T-cell (primary cell): ENCODE measurements at regions not wholly inside any gene's neighbourhood (a gene's known extent, or its start where the extent isn't known, plus 50 kb on each side); places are given as distances from the start of the nearest gene placed in this dataset.

Source experiments
- ATAC-seq, 4 experiments: fragments of 200-7000 bp in 3 of 4; fragments of 150-1000 bp in 1 of 4; cut with Tn5 transposase; replicated peaks in 1 of 4; 1 replicate in 3 of 4; 2 replicates in 1 of 4; pipeline ENCODE4 v1.10.0; 2021; ENCODE audit warnings: moderate library complexity in 3 of 4, mild to moderate bottlenecking in 2 of 4, moderate number of reproducible peaks in 1 of 4
- CTCF ChIA-PET, 2 donors: fragments of 300-600 bp; sonication (Branson Sonifier 250); formaldehyde crosslinking; loops; one replicate each; lab custom pipeline; 2022; ENCODE audit warnings: antibody characterized with exemption in 2 of 2; lab: Charles Lee
- POLR2A ChIA-PET, 2 donors: fragments of 300-600 bp; sonication (Branson Sonifier 250); formaldehyde crosslinking; loops; one replicate each; lab custom pipeline; 2022; ENCODE audit warnings: antibody characterized with exemption in 2 of 2; lab: Charles Lee
- DNase-seq, 35 experiments: peaks; one replicate each; pipeline versions ENCODE4 v3.0.0 to v3.0.0-alpha.2; 2013 to 2023
- H3K27ac ChIP-seq: one replicate; pipeline ENCODE4 v1.5.1; 2013; ENCODE audit warnings: low read length
- H3K27me3 ChIP-seq, 2 experiments: replicated peaks in 1 of 2; 1 replicate in 1 of 2; 2 replicates in 1 of 2; pipeline versions ENCODE4 v1.6.1 to v1.7.0; 2013; ENCODE audit warnings: low read length in 1 of 2, mixed read lengths in 1 of 2; ENCODE audit not compliant: control insufficient read depth in 2 of 2, insufficient read depth in 2 of 2; ENCODE audit errors: extremely low read depth in 1 of 2
- H3K36me3 ChIP-seq, 2 donors: 1 replicate in 1 of 2; 2 replicates in 1 of 2; pipeline versions ENCODE4 v1.6.1 to v1.7.0; 2013; ENCODE audit warnings: low read length in 1 of 2; ENCODE audit not compliant: control insufficient read depth in 2 of 2, insufficient read depth in 1 of 2; ENCODE audit errors: extremely low read depth in 1 of 2
- H3K4me1 ChIP-seq, 2 experiments: 1 replicate in 1 of 2; 2 replicates in 1 of 2; pipeline versions ENCODE4 v1.6.1 to v1.7.0; 2013; ENCODE audit warnings: low read length in 2 of 2, mixed read lengths in 1 of 2; ENCODE audit not compliant: insufficient read depth in 2 of 2, control insufficient read depth in 1 of 2; ENCODE audit errors: extremely low read depth in 1 of 2
- H3K4me3 ChIP-seq, 2 donors: 1 replicate in 1 of 2; 2 replicates in 1 of 2; pipeline versions ENCODE4 v1.5.1 to v1.7.0; 2013; ENCODE audit warnings: mild to moderate bottlenecking in 2 of 2, low read length in 1 of 2, moderate library complexity in 1 of 2; ENCODE audit not compliant: control insufficient read depth in 1 of 2; ENCODE audit errors: extremely low read depth in 1 of 2
- H3K9me3 ChIP-seq: 2 replicates; pipeline ENCODE4 v1.7.0; 2013
- H3K27ac Mint-ChIP-seq, 2 donors: one replicate each; pipeline ENCODE4 v1.8.0; 2020 to 2021; ENCODE audit warnings: mild to moderate bottlenecking in 2 of 2, mixed read lengths in 2 of 2
- H3K27me3 Mint-ChIP-seq, 2 donors: one replicate each; pipeline ENCODE4 v1.8.0; 2021 to 2022; ENCODE audit warnings: mixed read lengths in 2 of 2
- H3K36me3 Mint-ChIP-seq: one replicate; pipeline ENCODE4 v1.8.0; 2021; ENCODE audit warnings: mixed read lengths
- H3K4me1 Mint-ChIP-seq, 3 donors: one replicate each; pipeline ENCODE4 v1.8.0; 2020 to 2022; ENCODE audit warnings: mixed read lengths in 3 of 3, mild to moderate bottlenecking in 1 of 3
- H3K4me3 Mint-ChIP-seq, 3 donors: one replicate each; pipeline ENCODE4 v1.8.0; 2020 to 2022; ENCODE audit warnings: mild to moderate bottlenecking in 3 of 3, mixed read lengths in 3 of 3, moderate library complexity in 3 of 3
- H3K9me3 Mint-ChIP-seq, 3 donors: one replicate each; pipeline ENCODE4 v1.8.0; 2020 to 2022; ENCODE audit warnings: mixed read lengths in 3 of 3
- WGBS: methylation state at CpG from one replicate; pipeline ENCODE4 v1.1.5; 2013; ENCODE audit warnings: missing lambda C conversion rate; ENCODE audit not compliant: insufficient coverage; 5-methylcytosine and 5-hydroxymethylcytosine counted together

DNA sequence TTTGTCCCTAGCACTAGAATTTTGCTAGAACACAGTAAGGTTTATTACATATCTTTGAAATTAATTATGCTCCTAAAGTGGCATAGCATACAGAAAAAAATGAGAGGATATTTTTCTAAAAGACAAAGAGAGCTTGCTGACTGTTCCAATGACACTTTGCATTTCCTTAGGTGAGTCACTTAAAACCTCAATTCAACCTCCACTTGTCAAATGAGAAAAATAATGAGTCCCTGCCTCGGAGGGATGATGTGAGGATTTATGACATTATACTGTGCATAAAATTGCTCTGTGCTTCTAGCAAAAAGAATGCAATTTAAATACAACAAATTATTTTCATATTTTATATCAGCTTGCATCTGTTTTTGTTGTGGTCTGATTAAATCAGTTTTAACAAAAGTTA lies 1417.0 kb upstream of the ALCAM start:
- no peaks in the 10 kb centered on the region for H3K4me1 ChIP-seq
- Mint-ChIP-seq H3K4me3 (no peak overlapping the region), H3K4me1 (no peaks in the 10 kb centered on the region), H3K9me3 (peaks cover 0 to under 1% (median 0%) of the 10 kb centered on the region in 3 donors), H3K36me3 (no peaks in the 10 kb centered on the region), H3K27ac (no peak overlapping the region), H3K27me3 (no peaks in the 10 kb centered on the region)
- ATAC-seq (no peak), DNase-seq (no peak)
- no CpG with 5 or more reads among the region's 1 CpG for WGBS
- H3K9me3 ChIP-seq: no peaks in the 10 kb centered on the region
- POLR2A ChIA-PET: interaction anchor here in 1 of 2 donors (0.6 kb wide), 1 partner anchor 105 kb away, joined by 7 read pairs; no protein-coding TSS in a partner anchor
- CTCF ChIA-PET: no interaction called here
- no peak overlapping the region for H3K4me3 ChIP-seq
- no peak overlapping the region for H3K27ac ChIP-seq
- no peaks in the 10 kb centered on the region for H3K36me3 ChIP-seq
- H3K27me3 ChIP-seq: no peaks in the 10 kb centered on the region

GRCh38 chr3:103950676-103951075 lies 1416.0 kb upstream of the ALCAM start:
- no peaks in the 10 kb centered on the region for H3K4me1 ChIP-seq
- Mint-ChIP-seq H3K36me3 (no peaks in the 10 kb centered on the region), H3K27ac (no peak overlapping the region), H3K4me3 (no peak overlapping the region), H3K4me1 (no peaks in the 10 kb centered on the region), H3K27me3 (no peaks in the 10 kb centered on the region), H3K9me3 (no peaks in the 10 kb centered on the region)
- no peak overlapping the region for H3K4me3 ChIP-seq
- ChIA-PET POLR2A (interaction anchor here in 1 of 2 donors (0.6 kb wide), 1 partner anchor 682 kb away, joined by 4 read pairs; no protein-coding TSS in a partner anchor), CTCF (no interaction called here)
- no peak overlapping the region for H3K27ac ChIP-seq
- H3K27me3 ChIP-seq: no peaks in the 10 kb centered on the region
- no CpG with 5 or more reads among the region's 3 CpGs for WGBS
- no peaks in the 10 kb centered on the region for H3K9me3 ChIP-seq
- no peak for ATAC-seq
- H3K36me3 ChIP-seq: no peaks in the 10 kb centered on the region
- DNase-seq: no peak

DNA sequence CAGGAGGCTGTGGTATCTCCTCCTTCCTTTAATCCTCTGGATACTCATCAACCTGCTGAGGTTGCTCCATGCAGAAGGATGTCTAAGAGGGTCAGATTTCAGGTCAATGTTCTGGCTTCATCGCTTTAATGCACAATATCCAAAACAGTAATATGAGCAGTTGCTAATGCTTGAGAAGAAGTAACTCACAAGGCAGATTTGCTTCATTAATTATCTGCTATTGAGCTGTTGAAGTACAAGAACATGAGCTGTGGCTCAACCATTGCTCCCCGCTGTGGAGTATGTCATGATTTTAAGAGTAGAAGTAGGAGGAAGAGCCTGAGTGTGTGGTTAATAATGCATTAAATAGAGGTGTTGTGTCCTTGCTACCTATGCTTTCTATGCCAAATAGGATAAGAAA lies 1412.9 kb upstream of the ALCAM start:
- no peaks in the 10 kb centered on the region for H3K36me3 Mint-ChIP-seq
- H3K9me3 Mint-ChIP-seq: peaks cover 0 to 6% (median 0%) of the 10 kb centered on the region in 3 donors
- no peak for ATAC-seq
- no peaks in the 10 kb centered on the region for H3K9me3 ChIP-seq
- H3K27me3 Mint-ChIP-seq: no peaks in the 10 kb centered on the region
- H3K4me3 ChIP-seq: no peak overlapping the region
- 86% methylated on average over 1 of the region's 2 CpGs for WGBS
- DNase-seq: no peak
- H3K4me1 ChIP-seq: no peaks in the 10 kb centered on the region
- H3K4me3 Mint-ChIP-seq: no peak overlapping the region
- ChIA-PET CTCF (interaction anchor here in 1 of 2 donors (0.6 kb wide), 1 partner anchor 211 kb away, joined by 3 read pairs; no protein-coding TSS in a partner anchor), POLR2A (no interaction called here)
- no peak overlapping the region for H3K27ac Mint-ChIP-seq
- H3K36me3 ChIP-seq: no peaks in the 10 kb centered on the region
- H3K27me3 ChIP-seq: no peaks in the 10 kb centered on the region
- no peaks in the 10 kb centered on the region for H3K4me1 Mint-ChIP-seq
- H3K27ac ChIP-seq: no peak overlapping the region

- Histone ChIP-seq H3K27me3 (no peaks in the 10 kb centered on the region), H3K9me3 (no peaks in the 10 kb centered on the region), H3K4me1 (no peaks in the 10 kb centered on the region), H3K4me3 (no peak overlapping the region), H3K27ac (no peak overlapping the region), H3K36me3 (no peaks in the 10 kb centered on the region)
- DNase-seq (no peak), ATAC-seq (no peak)
- no peaks in the 10 kb centered on the region for H3K4me1 Mint-ChIP-seq
- ChIA-PET CTCF (no interaction called here), POLR2A (no interaction called here)
- no peaks in the 10 kb centered on the region for H3K36me3 Mint-ChIP-seq
- no peak overlapping the region for H3K4me3 Mint-ChIP-seq
- no peak overlapping the region for H3K27ac Mint-ChIP-seq
- H3K9me3 Mint-ChIP-seq: peaks cover 6 to 13% (median 8%) of the 10 kb centered on the region in 3 donors
- H3K27me3 Mint-ChIP-seq: no peaks in the 10 kb centered on the region
These were observed 1405.9 kb upstream of the ALCAM start for GRCh38 chr3:103960819-103961218.

- 56% methylated on average over 2 of the region's 2 CpGs for WGBS
- ATAC-seq (no peak), DNase-seq (no peak)
- POLR2A ChIA-PET: no interaction called here
- Mint-ChIP-seq H3K4me1 (no peaks in the 10 kb centered on the region), H3K36me3 (no peaks in the 10 kb centered on the region), H3K9me3 (peaks cover 0 to 13% (median 8%) of the 10 kb centered on the region in 3 donors), H3K27me3 (no peaks in the 10 kb centered on the region), H3K27ac (no peak overlapping the region), H3K4me3 (no peak overlapping the region)
- Histone ChIP-seq H3K27me3 (no peaks in the 10 kb centered on the region), H3K4me1 (no peaks in the 10 kb centered on the region), H3K36me3 (no peaks in the 10 kb centered on the region), H3K4me3 (no peak overlapping the region), H3K9me3 (no peaks in the 10 kb centered on the region), H3K27ac (no peak overlapping the region)
- CTCF ChIA-PET: no interaction called here
These were observed 1403.1 kb upstream of the ALCAM start for GRCh38 chr3:103963599-103963998.

DNA sequence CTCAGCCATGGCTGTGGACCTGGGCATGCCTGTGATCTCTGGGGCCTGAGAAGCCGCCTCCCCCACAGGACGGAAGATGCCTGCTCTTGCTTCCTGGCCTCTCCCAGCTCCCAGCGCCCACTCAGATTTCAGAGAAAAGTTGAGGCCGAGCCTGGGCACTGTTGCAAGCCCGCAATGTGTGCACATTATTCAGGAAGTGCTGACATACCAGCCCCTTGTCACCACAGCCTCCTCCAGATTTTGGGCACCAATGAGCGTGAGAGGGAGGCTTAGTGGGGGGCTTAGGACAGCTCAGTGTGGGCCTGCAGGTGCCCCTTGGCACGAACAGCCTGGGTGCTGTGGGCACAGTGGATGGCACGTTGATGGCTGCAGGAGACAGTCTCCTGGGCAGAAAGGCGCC lies 1400.9 kb upstream of the ALCAM start:
- POLR2A ChIA-PET: no interaction called here
- no peak for ATAC-seq
- Histone ChIP-seq H3K27me3 (no peaks in the 10 kb centered on the region), H3K36me3 (no peaks in the 10 kb centered on the region), H3K9me3 (no peaks in the 10 kb centered on the region), H3K27ac (no peak overlapping the region), H3K4me1 (no peaks in the 10 kb centered on the region), H3K4me3 (no peak overlapping the region)
- no peak for DNase-seq
- H3K27ac Mint-ChIP-seq: no peak overlapping the region
- no peak overlapping the region for H3K4me3 Mint-ChIP-seq
- CTCF ChIA-PET: interaction anchor here in 1 of 2 donors (0.6 kb wide), 1 partner anchor 14 kb away, joined by 3 read pairs; no protein-coding TSS in a partner anchor
- no peaks in the 10 kb centered on the region for H3K27me3 Mint-ChIP-seq
- 77% methylated on average over 6 of the region's 9 CpGs for WGBS
- H3K36me3 Mint-ChIP-seq: no peaks in the 10 kb centered on the region
- H3K9me3 Mint-ChIP-seq: peaks cover 0 to 13% (median 8%) of the 10 kb centered on the region in 3 donors
- no peaks in the 10 kb centered on the region for H3K4me1 Mint-ChIP-seq

- H3K4me3 Mint-ChIP-seq: no peak overlapping the region
- no peak overlapping the region for H3K27ac Mint-ChIP-seq
- H3K27me3 ChIP-seq: no peaks in the 10 kb centered on the region
- POLR2A ChIA-PET: no interaction called here
- no peak for ATAC-seq
- no peak for DNase-seq
- H3K4me1 Mint-ChIP-seq: no peaks in the 10 kb centered on the region
- no peaks in the 10 kb centered on the region for H3K36me3 Mint-ChIP-seq
- CTCF ChIA-PET: interaction anchor here in 1 of 2 donors (0.6 kb wide), 1 partner anchor 423 kb away, joined by 3 read pairs; no protein-coding TSS in a partner anchor
- no peaks in the 10 kb centered on the region for H3K27me3 Mint-ChIP-seq
- H3K4me1 ChIP-seq: no peaks in the 10 kb centered on the region
- H3K36me3 ChIP-seq: no peaks in the 10 kb centered on the region
- H3K4me3 ChIP-seq: no peak overlapping the region
- WGBS: 88% methylated on average over 3 of the region's 3 CpGs
- H3K27ac ChIP-seq: no peak overlapping the region
- H3K9me3 ChIP-seq: no peaks in the 10 kb centered on the region
- H3K9me3 Mint-ChIP-seq: peaks cover 0 to 14% (median 8%) of the 10 kb centered on the region in 3 donors
These were observed 1400.0 kb upstream of the ALCAM start for GRCh38 chr3:103966749-103967148.
